HG02870 (cell line): ENCODE measurements at regions not wholly inside any gene's neighbourhood (a gene's known extent, or its start where the extent isn't known, plus 50 kb on each side); places are given as distances from the start of the nearest gene placed in this dataset.

Experiments
- ATAC-seq: cut with Tn5 transposase; IDR thresholded peaks from one replicate; pipeline ENCODE4 v1.9.1; 2021; ENCODE audit warnings: mild to moderate bottlenecking, moderate library complexity; ENCODE audit not compliant: unreplicated experiment

DNA sequence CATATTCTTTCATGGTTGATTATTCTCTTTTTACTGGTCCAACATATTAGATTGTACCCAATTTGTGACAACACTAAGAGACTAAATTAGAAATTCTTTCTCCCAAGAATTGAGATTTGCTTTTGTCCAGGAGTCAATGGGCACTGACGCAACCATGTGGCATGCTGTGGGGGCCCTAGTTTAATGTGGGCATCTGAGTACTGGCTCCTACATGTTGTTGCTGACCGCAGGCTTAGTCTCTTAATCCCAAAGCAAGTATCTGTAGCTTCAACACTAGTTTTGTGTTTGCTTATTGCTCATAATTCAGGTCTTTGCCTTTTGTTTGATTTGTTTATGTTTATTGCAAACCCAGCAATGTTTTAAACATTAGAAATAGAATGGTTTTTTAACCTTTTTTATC lies 263.4 kb upstream of the NDST4 start:
- no peak for ATAC-seq

DNA sequence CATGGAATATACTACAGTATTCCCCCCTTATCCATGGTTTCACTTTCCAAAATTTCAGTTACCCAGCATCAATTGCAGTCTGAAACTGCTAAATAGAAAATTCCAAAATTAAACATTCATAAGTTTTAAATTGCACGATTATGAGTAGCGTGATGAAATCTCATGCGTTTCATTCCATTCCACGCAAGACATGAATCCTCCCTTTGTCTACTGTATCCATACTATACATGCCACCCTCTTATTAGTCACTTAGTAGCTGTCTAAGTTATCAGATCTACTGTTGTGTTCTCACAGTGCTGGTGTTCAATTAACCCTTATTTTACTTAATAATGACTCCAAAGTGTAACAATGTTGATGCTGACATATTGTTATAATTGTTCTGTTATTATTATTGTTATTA lies 261.2 kb upstream of the NDST4 start:
- no peak for ATAC-seq

DNA sequence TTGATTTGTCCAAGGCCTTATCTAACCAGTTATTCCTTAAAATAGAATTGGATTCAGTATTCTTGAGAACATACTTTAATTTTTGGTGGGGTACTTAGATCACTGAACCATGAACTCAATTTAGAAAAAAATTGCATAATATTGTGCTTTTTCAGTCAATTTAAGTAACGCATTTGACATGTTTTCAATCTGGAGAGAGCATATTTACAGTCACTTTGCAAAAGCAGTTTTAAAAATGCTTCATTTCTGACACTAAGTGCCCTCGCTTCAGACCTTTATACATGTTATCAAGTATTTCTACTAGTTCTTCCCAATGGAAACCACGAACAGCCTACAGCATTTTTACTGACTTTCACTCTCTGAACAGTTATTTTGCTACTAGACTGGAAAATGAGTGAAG lies 257.1 kb upstream of the NDST4 start:
- ATAC-seq, result no peak

DNA sequence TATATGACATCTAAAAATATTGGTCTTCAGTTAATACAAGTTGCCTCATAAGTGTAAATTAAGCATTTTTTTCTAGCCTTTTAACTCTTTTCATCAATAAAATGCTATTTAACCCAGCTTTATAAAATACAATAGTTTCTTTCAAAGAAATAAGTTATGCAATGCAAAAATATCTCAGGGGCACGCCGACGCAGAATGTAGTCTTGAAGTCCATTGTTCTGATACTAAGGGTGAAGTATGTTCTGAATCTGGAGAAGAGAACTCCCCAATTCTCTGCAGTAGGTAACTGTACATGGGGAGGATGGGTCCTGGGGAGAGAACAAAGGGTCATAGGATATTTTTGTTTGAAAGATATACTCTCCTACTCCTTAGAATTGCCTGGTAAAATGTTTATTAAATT lies 256.6 kb upstream of the NDST4 start:
- ATAC-seq, result no peak

DNA sequence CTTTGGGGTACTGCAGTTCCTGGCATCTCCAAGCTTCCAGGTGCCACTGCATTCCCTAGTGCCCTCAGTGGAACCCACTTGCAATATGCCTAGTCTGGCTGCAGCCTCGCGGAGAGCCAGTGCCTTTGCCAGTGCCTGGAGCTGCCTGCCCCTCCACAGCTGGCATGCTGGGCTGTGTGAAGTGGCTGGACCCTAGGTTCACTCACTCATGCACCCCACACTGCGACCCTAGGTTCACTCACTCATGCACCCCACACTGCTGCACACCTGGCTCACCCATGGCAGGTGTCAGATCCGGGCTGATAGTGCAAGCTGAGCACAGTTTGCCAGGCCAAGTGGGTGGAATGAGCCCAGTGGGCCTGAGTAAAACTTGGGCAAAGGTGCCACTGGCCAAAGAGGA lies 253.0 kb upstream of the NDST4 start:
- ATAC-seq, result no peak

DNA sequence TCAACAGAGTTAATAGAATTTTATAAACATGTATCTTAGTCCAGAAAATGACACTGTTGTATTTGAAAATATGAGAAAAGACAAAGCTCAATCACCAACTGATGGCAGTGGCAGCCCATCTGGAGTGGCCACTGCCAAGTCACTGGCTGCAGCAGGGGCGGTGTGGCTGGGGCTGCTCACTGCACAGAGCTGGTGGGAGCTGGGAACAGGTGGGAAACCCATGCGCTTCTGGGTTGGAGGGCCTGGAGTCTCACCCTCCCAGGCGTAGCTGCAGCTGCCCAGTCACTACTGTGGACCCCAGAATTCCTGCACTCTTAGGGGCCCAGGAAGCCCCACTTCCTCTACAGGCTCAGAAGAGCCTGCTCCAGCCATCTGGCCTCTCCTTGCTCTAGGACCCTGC lies 251.8 kb upstream of the NDST4 start:
- no peak for ATAC-seq

DNA sequence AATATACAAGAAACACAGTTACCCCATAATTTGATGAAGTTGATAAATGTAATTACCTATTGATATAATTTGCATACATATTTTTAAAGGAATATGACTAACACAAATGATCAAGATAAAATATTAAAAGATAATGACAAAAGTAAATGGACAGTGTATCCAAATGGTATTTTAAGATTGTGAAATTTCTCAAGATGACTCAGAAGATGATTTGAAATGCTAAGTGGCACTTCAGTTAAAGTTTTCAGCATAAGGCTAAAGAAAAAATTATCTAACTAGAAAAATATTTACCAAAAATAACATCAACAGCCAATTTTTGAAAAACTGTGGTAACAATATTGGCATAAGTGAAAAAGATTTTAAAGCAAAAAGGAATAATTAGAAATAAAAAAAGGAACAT lies 248.4 kb upstream of the NDST4 start:
- ATAC-seq, result no peak

DNA sequence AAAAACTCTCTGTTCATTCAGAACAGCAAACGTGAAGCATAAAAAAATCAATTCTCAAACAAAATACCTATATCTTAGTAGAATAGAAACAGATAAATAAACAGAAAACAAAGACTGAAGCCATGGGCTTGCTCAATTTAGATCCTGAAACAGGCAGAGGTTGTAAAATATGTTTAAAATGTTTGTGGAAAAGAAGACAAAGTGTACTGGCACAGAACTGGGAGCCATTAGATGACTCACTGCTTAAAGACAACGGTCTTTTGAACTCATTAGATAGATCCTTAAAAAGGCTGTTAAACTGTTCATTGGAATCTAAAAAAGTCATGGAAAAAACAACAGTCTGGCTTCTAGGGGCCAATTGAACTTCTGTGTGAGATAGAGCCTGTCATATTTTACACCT lies 247.0 kb upstream of the NDST4 start:
- no peak for ATAC-seq

DNA sequence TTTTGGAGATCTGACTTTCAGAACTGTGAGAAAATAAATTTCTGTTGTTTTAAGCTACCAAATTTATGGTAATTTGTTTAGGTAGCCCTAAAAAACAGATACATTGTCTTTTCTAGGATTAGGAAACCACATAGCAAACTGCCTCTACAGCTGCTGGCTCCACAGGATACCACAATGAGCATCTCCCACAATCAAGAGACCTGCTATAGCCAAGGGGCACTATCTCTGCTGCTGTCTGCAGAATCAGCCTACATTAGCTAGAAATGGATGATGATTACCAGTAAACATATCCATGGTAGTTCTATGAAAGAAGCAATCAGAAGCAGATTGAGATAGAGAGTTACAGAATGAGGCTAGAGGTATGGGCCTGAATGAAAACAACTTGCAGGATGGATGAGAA lies 244.4 kb upstream of the NDST4 start:
- ATAC-seq, result no peak

DNA sequence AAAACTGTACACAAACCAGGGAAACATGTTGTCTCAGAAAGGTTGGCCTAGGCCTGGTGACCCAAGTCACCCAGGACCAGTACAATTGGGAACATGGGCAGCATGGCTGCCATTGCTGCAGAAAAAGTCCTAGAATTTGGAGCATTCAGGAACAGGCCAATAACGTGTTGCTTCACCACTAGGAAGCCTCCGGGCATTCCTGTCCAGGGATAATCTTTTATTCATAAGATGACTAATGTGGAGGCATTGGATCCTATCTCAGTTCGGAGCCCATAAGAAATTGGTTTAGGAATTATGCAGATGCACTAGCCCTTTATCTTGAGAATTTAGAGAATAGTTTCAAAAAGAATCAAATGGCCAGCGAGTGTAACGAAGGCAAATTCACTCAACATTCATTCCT lies 242.8 kb upstream of the NDST4 start:
- ATAC-seq, result no peak

DNA sequence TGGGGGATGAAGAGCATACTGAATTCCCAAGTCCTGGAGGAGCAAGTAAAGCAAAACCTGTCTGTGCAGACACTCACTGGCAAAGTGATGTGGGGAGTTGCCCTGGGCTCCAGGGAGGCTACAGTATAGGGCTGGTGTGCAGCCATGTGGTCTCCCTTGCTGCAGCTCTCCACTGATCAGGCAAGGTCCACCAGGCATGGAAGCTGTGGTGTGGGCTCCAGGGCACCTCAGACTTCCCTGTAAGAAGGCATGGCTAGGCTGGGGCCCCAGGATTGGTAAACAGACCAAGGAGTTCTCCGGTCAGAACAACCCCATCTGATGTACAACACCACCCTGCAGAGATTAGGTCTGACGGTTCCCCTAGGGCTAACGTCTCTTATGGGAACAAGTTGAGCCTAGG lies 241.9 kb upstream of the NDST4 start:
- ATAC-seq, result no peak

DNA sequence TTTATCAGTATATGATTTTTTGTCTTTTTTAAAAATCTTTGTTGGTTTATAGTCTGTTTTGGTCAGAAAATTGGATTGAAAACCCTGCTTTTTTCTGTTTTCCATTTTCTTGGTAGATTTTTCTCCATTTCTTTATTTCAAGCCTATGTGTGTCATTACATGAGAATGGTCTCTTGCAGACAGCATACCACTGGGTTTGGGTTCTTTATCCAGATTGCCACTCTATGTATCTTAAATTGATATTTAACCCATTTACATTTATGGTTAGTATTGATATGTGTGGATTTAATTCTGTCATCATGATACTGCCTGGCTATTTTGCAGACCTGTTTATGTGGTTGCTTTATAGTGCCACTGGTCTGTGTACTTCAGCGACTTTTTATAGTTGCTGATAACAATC lies 239.9 kb upstream of the NDST4 start:
- ATAC-seq, result no peak

DNA sequence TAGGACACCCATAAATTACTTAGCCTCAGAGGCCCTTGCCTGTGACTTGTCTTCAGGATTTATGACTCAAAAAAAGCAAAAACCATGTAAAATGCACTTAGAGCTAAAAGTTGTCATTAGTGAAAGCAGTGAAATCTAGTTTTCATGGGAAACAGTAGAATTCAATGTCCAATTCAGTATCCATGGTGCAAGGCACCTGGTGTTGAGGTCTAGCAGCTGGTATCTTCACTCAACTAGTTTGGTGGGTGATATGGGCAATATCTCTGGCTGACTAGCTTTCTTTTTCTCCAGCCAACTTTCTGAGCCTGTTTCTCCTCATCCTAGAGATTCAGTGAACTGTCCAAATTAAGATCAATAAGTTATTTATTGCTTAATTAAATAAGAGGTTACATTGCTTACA lies 229.8 kb upstream of the NDST4 start:
- ATAC-seq, result no peak

DNA sequence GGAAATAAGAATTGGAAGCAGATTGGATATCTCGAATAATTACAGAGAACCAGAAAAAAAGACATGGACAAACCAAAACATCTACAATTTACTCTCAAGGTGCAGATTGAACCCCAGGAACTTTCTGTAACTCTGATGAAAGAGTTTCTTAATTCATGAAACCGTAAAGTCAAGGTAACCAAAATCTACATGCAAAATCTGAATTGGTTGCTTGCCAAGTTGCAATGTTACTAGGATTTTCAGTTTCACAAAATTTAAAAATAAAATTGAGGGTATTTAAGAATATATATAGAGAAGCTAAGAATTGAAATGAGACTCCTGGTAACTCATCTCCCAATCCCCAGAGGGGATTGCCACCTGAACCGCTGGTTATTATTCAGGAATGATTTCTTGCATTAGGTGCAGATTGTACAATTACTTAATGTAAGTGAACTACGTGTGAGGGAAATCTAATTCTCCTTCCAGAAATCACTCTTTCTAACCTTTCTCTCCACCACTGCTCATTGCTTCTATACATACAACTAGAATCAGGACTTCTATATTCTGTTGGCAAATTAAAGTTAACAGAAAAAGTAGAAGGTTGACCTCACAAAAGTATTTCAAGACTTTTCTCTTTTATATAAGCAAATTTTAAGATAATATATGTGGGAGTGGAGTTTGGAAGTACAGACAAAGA lies 221.5 kb upstream of the NDST4 start:
- no peak for ATAC-seq

DNA sequence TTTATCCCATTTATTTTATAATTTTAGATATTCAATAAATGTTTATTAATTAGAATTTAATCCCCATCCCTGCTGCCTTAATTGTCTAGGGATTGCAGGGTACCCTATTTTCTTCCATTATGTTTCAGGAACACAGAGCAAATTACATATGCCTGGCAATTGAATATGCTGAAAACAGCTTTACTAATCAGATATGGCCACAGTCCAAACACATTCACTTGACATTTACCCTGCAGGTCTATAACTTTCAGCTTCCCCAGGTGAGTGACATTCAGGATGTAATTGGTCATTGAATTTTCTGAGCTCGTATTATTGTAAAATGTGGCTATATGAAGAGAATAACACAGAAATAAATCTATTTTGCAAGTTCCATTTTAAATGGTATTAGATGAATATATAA lies 218.7 kb upstream of the NDST4 start:
- ATAC-seq, result no peak

DNA sequence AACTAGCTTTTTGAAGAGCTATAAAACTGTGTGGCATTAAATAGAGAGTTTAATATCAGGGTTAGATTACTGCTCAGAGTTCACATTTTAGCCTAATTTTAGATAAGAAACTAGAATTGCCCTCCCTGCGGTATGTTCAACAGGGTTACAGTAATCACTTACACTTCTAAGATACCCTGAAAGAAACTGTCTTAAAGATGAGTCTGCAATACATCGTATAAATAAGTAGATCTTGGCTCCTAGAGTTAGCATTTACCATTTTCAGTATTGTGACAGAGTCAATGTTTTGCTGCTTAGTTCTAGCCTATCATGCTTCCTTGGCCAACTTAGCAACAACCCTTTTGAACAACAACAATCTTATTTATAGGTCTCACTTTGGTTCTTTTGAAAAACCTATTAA lies 217.8 kb upstream of the NDST4 start:
- ATAC-seq, result no peak

DNA sequence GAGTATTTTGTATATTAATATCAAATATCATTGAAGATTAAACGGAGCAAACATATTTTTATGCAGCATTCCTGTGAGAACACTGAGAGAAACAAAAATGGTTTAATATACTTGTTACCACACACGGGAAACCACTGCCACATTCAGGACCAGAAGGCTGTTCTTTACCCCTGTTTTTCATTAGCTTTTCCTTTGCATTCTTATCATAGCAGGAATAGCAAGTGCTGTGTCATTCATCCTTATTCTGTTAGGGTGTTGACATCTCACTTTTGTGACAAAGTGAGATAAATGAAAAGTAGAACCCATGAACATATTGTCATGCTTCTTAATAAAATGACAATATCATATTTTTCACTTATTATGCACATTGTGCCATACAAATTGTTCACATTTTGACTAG lies 212.4 kb upstream of the NDST4 start:
- no peak for ATAC-seq

DNA sequence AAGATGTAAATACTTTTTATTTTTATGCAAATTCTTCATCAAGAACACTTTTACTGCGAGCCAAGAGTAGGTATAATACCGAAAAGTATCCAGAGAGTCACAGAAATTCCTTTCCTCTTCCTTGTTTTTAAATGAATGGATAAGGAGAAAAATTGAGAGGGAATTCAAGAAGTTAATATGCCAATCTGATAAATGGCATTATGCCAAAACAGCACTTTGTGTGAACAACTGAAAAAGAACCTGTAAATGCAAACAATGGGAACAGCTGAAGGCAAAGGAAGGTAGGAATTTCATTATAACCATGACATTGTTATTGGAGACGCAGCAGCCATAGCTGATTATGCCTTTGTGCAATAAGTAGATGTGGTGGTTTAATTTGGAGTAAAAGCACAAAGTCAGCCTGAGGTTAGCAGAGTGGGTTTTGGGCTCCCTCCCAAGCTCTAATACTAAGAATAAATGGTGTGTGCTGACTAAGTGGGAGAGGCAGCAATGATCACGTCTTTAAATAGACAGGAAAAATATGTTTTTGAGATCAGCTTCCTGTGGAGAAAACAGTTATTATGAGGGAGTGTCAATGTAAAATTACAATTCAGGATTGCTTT lies 209.8 kb upstream of the NDST4 start:
- ATAC-seq, result no peak

DNA sequence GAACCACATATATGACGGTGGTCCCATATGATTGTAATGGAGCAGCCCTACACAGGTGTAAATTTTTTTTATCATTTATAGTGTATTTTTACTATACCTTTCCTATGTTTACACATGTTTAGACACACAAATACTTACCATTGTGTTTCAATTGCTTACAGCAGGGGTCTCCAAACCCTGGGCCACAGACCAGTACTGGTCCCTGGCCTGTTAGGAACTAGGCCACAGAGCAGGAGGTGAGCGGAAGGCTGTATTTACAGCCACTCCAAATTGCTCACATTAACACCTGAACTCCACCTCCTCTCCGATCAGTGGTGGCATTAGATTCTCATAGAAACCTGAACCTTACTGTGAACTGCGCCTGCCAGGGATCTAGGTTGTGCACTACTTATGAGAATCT lies 201.8 kb upstream of the NDST4 start:
- no peak for ATAC-seq

DNA sequence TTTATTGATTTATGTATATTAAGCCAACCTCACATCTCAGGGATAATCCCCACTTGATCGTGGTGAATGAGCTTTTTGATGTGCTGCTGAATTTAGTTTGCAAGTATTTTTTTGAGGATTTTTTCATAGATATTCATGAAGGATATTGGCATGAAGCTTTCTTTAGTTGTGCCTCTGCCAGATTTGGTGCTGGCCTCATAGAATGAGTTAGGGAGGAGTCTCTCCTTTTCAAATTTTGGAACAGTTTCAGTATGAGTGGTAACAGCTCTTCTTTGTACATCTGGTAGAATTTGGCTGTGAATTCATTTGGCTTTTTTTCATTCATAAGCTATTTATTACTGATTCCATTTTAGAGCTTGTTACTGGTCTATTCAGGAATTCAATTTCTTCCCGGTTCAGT lies 197.2 kb upstream of the NDST4 start:
- ATAC-seq, result no peak

DNA sequence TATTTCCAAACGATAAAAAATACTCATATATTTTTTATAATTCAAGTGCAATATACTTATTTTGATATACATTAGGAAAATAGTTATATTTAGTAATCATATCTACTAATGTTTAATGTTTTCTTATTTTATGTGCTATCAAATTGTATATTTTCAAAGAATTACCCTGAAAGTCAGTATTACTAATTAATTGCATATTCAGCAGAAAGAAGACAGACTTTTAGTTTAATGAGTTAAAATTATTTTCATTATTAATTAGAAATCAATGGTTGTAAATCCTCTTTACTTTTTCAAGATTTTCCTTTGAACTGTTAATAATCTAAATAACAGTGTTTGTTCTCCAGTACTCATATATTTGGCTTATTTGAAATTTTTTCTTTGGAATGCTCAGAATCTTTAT lies 181.3 kb upstream of the NDST4 start:
- ATAC-seq, result no peak

DNA sequence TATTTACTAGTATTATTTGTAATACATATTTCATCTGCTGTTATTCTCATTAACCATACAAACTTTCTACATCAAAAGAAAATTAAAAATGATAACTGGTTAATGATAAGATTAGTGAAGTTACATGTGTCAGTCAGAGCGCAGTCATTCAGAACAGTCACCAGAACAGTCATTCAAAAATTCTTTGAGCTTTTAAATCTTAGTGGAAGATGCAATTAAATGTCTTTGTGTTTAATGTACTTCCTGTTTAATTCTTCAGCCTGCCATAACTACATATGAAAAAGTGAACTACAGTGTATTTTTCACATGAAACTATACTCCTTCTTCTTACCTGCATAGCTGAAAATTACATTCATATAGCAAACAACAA lies 179.7 kb upstream of the NDST4 start:
- ATAC-seq, result no peak

DNA sequence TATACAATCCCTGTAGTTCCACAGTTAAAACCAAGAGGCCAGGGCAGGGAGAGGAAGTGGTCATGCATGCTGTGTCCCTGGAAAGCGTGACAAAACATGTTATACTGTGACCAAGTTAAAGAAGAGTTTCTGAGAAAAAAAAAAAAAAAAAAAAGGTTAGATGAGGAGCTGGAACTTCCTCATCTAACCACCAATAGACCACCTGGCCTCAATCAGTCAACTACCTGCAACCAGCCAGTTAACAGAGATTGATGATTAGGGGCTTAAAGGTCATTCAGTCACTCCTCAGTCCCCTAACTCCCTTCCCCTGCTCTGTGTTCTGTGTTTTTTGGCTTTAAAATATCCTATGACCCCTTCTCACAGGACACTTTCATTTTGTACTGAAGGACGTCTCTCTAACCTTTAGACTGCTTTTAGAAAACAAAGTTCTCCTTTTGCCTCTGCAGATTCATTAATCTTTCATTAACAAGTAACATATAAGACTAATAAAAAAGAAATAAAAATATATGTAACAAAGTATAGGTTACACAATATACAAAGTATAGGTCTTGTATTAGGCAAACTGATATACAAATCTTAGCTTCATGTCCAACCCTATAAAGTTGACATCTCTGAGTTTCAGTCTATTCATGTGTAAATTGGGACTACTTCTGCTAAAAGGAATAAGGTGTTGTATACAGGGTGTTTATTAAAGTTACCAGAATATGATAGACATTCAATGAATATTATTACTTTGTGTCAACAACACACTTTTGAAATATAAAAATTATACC lies 179.1 kb upstream of the NDST4 start:
- ATAC-seq, result no peak
